CD14-positive monocyte (primary cell): ENCODE measurements at regions not wholly inside any gene's neighbourhood (a gene's known extent, or its start where the extent isn't known, plus 50 kb on each side); places are given as distances from the start of the nearest gene placed in this dataset.

Experiments
- DNase-seq, 3 donors: peaks; one replicate each; pipeline ENCODE4 v3.0.0-alpha.2; 2011 to 2022
- H2AFZ ChIP-seq: 2 replicates; pipeline ENCODE4 v1.6.0; 2012; ENCODE audit warnings: mild to moderate bottlenecking, low read depth, low read length, inconsistent platforms; ENCODE audit not compliant: insufficient read depth, poor library complexity, severe bottlenecking
- H3K27ac ChIP-seq, 2 donors: 1 replicate in 1 of 2; 2 replicates in 1 of 2; pipeline ENCODE4 v1.5.1; 2012 to 2013; ENCODE audit warnings: low read length in 2 of 2, control low read depth in 1 of 2, inconsistent platforms in 1 of 2, low read depth in 1 of 2, mild to moderate bottlenecking in 1 of 2
- H3K27me3 ChIP-seq, 2 donors: one replicate each; pipeline versions ENCODE4 v1.6.0 to v1.6.1; 2011 to 2013; ENCODE audit warnings: low read length in 2 of 2; ENCODE audit not compliant: control insufficient read depth in 2 of 2, insufficient read depth in 2 of 2
- H3K36me3 ChIP-seq, 2 donors: replicated peaks in 1 of 2; 1 replicate in 1 of 2; 2 replicates in 1 of 2; pipeline versions ENCODE4 v1.5.1 to v1.6.1; 2012 to 2013; ENCODE audit warnings: low read length in 2 of 2, control low read depth in 1 of 2, inconsistent platforms in 1 of 2, mild to moderate bottlenecking in 1 of 2; ENCODE audit not compliant: insufficient read depth in 2 of 2, control insufficient read depth in 1 of 2
- H3K4me1 ChIP-seq, 2 donors: 1 replicate in 1 of 2; 2 replicates in 1 of 2; pipeline versions ENCODE4 v1.5.1 to v1.6.1; 2012 to 2013; ENCODE audit warnings: low read length in 2 of 2, control low read depth in 1 of 2, inconsistent platforms in 1 of 2, mild to moderate bottlenecking in 1 of 2, moderate library complexity in 1 of 2; ENCODE audit not compliant: insufficient read depth in 2 of 2, control insufficient read depth in 1 of 2
- H3K4me2 ChIP-seq: replicated peaks from 2 replicates; pipeline ENCODE3; 2012; ENCODE audit warnings: low read length, moderate library complexity, mild to moderate bottlenecking; ENCODE audit not compliant: poor library complexity, severe bottlenecking; ENCODE audit errors: extremely low read depth
- H3K4me3 ChIP-seq, 3 experiments: fragments of 200-600 bp in 1 of 3; sonication (generic) in 1 of 3; replicated peaks in 1 of 3; 1 replicate in 2 of 3; 2 replicates in 1 of 3; pipeline ENCODE4 v1.5.1; 2011 to 2013; ENCODE audit warnings: low read length in 3 of 3, mild to moderate bottlenecking in 3 of 3, control low read depth in 2 of 3, low read depth in 2 of 3, inconsistent platforms in 1 of 3, moderate library complexity in 1 of 3
- H3K79me2 ChIP-seq: 2 replicates; pipeline ENCODE4 v1.6.0; 2012; ENCODE audit warnings: mild to moderate bottlenecking, control low read depth, inconsistent platforms, low read length, moderate library complexity; ENCODE audit not compliant: insufficient read depth
- H3K9ac ChIP-seq: 2 replicates; pipeline ENCODE4 v1.6.0; 2017; ENCODE audit warnings: low read length, mild to moderate bottlenecking; ENCODE audit not compliant: insufficient read depth, poor library complexity, severe bottlenecking
- H3K9me3 ChIP-seq, 2 donors: replicated peaks in 1 of 2; 1 replicate in 1 of 2; 2 replicates in 1 of 2; pipeline versions ENCODE4 v1.5.1 to v1.6.1; 2012 to 2013; ENCODE audit warnings: low read length in 2 of 2, control low read depth in 1 of 2; ENCODE audit not compliant: control insufficient read depth in 1 of 2, insufficient read depth in 1 of 2
- H4K20me1 ChIP-seq: 2 replicates; pipeline ENCODE4 v1.6.0; 2012; ENCODE audit warnings: mild to moderate bottlenecking, low read length, control low read depth, moderate library complexity; ENCODE audit not compliant: insufficient read depth
- H3K27ac Mint-ChIP-seq, 7 donors: one replicate each; pipeline ENCODE4 v1.8.0; 2020; ENCODE audit warnings: mild to moderate bottlenecking in 7 of 7, mixed read lengths in 7 of 7, moderate library complexity in 6 of 7, inconsistent platforms in 2 of 7
- H3K27me3 Mint-ChIP-seq, 3 donors: one replicate each; pipeline ENCODE4 v1.8.0; 2021 to 2022; ENCODE audit warnings: low read depth in 3 of 3, mild to moderate bottlenecking in 3 of 3, mixed read lengths in 3 of 3, moderate library complexity in 3 of 3, inconsistent platforms in 1 of 3
- H3K36me3 Mint-ChIP-seq, 2 donors: one replicate each; pipeline ENCODE4 v1.8.0; 2020; ENCODE audit warnings: mixed read lengths in 2 of 2, inconsistent platforms in 1 of 2, mild to moderate bottlenecking in 1 of 2
- H3K4me1 Mint-ChIP-seq: one replicate; pipeline ENCODE4 v1.8.0; 2020; ENCODE audit warnings: mild to moderate bottlenecking, mixed read lengths
- H3K4me3 Mint-ChIP-seq, 2 donors: one replicate each; pipeline ENCODE4 v1.8.0; 2020; ENCODE audit warnings: mild to moderate bottlenecking in 2 of 2, mixed read lengths in 2 of 2, moderate library complexity in 1 of 2
- H3K9me3 Mint-ChIP-seq, 7 donors: one replicate each; pipeline ENCODE4 v1.8.0; 2020 to 2022; ENCODE audit warnings: mixed read lengths in 7 of 7, mild to moderate bottlenecking in 6 of 7, moderate library complexity in 6 of 7, inconsistent platforms in 2 of 7
- CTCF ChIP-seq: fragments of 200-600 bp; IDR thresholded peaks from one replicate; pipeline ENCODE4 v1.8.0; 2022; ENCODE audit warnings: antibody characterized with exemption, mild to moderate bottlenecking
- WGBS: methylation state at CpG from one replicate; pipeline ENCODE4 v1.1.5; 2013; ENCODE audit warnings: missing lambda C conversion rate; ENCODE audit not compliant: insufficient coverage; 5-methylcytosine and 5-hydroxymethylcytosine counted together
- intact Hi-C, 2 donors: fragments of 100-400 bp; cut with micrococcal nuclease; formaldehyde crosslinking; loops; one replicate each; pipeline versions ENCODE4 v1.15.0 to v1.15.1; 2023

DNA sequence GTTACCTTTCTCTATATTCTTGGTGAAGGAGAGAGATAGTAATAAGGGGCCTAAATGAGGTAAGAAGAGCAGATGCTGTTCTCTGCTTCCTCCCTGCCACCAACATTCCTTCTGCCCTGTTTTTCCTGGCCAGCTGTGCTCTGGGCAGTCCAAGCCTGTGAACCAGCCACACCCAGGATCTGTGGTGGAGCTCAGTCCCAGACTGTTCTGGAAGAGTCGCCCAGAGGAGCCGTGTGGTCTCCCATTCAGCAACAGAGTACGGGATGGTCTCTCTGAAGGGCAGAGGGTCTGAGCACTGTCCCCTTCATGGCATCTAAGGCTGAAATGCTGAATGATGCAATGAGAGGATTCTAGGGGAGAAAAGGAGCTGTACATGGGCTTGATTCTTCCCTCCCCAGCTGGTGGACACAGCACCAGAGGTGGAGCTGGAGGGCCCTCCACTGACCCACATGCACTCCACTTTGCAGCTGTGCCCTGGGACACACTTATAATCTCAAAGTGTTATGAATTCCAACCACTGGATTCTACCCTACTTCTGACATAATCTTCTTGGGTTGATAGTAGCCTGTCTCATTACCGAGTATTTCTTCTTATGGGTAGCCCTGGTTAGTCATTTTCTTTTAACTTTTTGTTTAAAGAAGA, 70.8 kb upstream of the RPS23 start:
- DNase-seq = no peak
- H3K27ac Mint-ChIP-seq = no peak overlapping the region
- Histone ChIP-seq H3K27me3 (no peaks in the 10 kb centered on the region), H2AFZ (no peak overlapping the region), H3K36me3 (no peaks in the 10 kb centered on the region), H3K4me2 (no peak overlapping the region), H3K4me3 (no peak overlapping the region), H3K9me3 (no peaks in the 10 kb centered on the region), H3K79me2 (no peaks in the 10 kb centered on the region), H3K4me1 (peaks cover 0 to 4% of the 10 kb centered on the region in 2 donors), H3K9ac (no peak overlapping the region), H4K20me1 (no peaks in the 10 kb centered on the region), H3K27ac (no peak overlapping the region)
- H3K9me3 Mint-ChIP-seq = no peaks in the 10 kb centered on the region
- H3K27me3 Mint-ChIP-seq = peaks cover 1% of the 10 kb centered on the region in 3 donors
- peaks cover 10% of the 10 kb centered on the region for H3K4me1 Mint-ChIP-seq
- no peak for TF ChIP-seq CTCF
- WGBS = 94% methylated on average over 3 of the region's 4 CpGs
- H3K36me3 Mint-ChIP-seq = no peaks in the 10 kb centered on the region
- no peak overlapping the region for H3K4me3 Mint-ChIP-seq
- intact Hi-C loops = no loop called here

- H3K4me1 ChIP-seq = peaks cover 0 to 2% of the 10 kb centered on the region in 2 donors
- no peaks in the 10 kb centered on the region for H3K27me3 ChIP-seq
- 86% methylated on average over 10 of the region's 12 CpGs for WGBS
- Mint-ChIP-seq H3K4me3 (no peak overlapping the region), H3K36me3 (no peaks in the 10 kb centered on the region), H3K9me3 (no peaks in the 10 kb centered on the region), H3K4me1 (peaks cover 6% of the 10 kb centered on the region), H3K27me3 (peaks cover 0 to 1% (median 1%) of the 10 kb centered on the region in 3 donors), H3K27ac (no peak overlapping the region)
- no peak overlapping the region for H3K4me3 ChIP-seq
- H3K9me3 ChIP-seq = no peaks in the 10 kb centered on the region
- intact Hi-C loops = no loop called here
- no peak overlapping the region for H3K9ac ChIP-seq
- H4K20me1 ChIP-seq = no peaks in the 10 kb centered on the region
- H3K4me2 ChIP-seq = no peak overlapping the region
- no peak for DNase-seq
- TF ChIP-seq CTCF = no peak
- H3K79me2 ChIP-seq = no peaks in the 10 kb centered on the region
- H2AFZ ChIP-seq = no peak overlapping the region
- H3K27ac ChIP-seq = no peak overlapping the region
- no peaks in the 10 kb centered on the region for H3K36me3 ChIP-seq
Observed at GRCh38 chr5:82347201-82347865, 69.2 kb upstream of the RPS23 start.
